ENCODE measurements at regions not wholly inside any gene's neighbourhood (a gene's known extent, or its start where the extent isn't known, plus 50 kb on each side); places are given as distances from the start of the nearest gene placed in this dataset.
"Not testable (repeated sequence)": the region's sequence is repeated elsewhere in the genome, so short reads cannot be mapped to it uniquely, and the experiment has no call there.

- intact Hi-C loops (cut with DNase I), result no loop called here
- 80 to 85% (median 83%) methylated on average over 4 of the region's 4 CpGs for WGBS, 3 donors
- H3K27me3 ChIP-seq, result no peaks in the 10 kb centered on the region
- no peak overlapping the region for H3K4me3 ChIP-seq
- H3K27ac ChIP-seq, result no peak overlapping the region
- no peaks in the 10 kb centered on the region for H3K36me3 ChIP-seq
- no peak for TF ChIP-seq EP300 (IDR thresholded peaks at IDR 0.05)
- H3K9me3 ChIP-seq, result no peaks in the 10 kb centered on the region
- DNase-seq, result no peak
- H3K4me1 ChIP-seq (ENCODE audit: insufficient read depth), result peaks cover 2% of the 10 kb centered on the region
These were observed 280.6 kb upstream of the PIK3R1 start for GRCh38 chr5:67934976-67935375.

GRCh38 chr5:67925511-67925910 lies 290.0 kb upstream of the PIK3R1 start:
- intact Hi-C loops (cut with DNase I), result no loop called here
- Histone ChIP-seq H3K9me3 (no peaks in the 10 kb centered on the region), H3K27ac (no peak overlapping the region), H3K4me1 (ENCODE audit: insufficient read depth) (no peaks in the 10 kb centered on the region), H3K4me3 (no peak overlapping the region), H3K36me3 (no peaks in the 10 kb centered on the region), H3K27me3 (no peaks in the 10 kb centered on the region)
- DNase-seq, result no peak
- TF ChIP-seq POLR2A (IDR thresholded peaks at IDR 0.05), result no peak
- no peak for TF ChIP-seq CTCF (IDR thresholded peaks at IDR 0.05)
- no peak for TF ChIP-seq EP300 (IDR thresholded peaks at IDR 0.05)
- WGBS, 3 donors, result 72 to 90% (median 83%) methylated on average over 5 of the region's 5 CpGs

- H3K27me3 ChIP-seq, result no peaks in the 10 kb centered on the region
- TF ChIP-seq CTCF (IDR thresholded peaks at IDR 0.05) (no peak), EP300 (IDR thresholded peaks at IDR 0.05) (no peak), POLR2A (IDR thresholded peaks at IDR 0.05) (no peak)
- H3K9me3 ChIP-seq, result no peaks in the 10 kb centered on the region
- no peaks in the 10 kb centered on the region for H3K4me1 ChIP-seq (ENCODE audit: insufficient read depth)
- intact Hi-C loops (cut with DNase I), result no loop called here
- no peak for DNase-seq
- H3K27ac ChIP-seq, result no peak overlapping the region
- no peak overlapping the region for H3K4me3 ChIP-seq
- WGBS, 3 donors, result 88 to 94% (median 92%) methylated on average over 8 of the region's 8 CpGs
- H3K36me3 ChIP-seq, result no peaks in the 10 kb centered on the region
These were observed 294.5 kb upstream of the PIK3R1 start for GRCh38 chr5:67921004-67921601.

- H3K27ac ChIP-seq; DNase-seq; H3K9me3 ChIP-seq; H3K36me3 ChIP-seq; H3K4me3 ChIP-seq; H3K27me3 ChIP-seq; H3K4me1 ChIP-seq (ENCODE audit: insufficient read depth); intact Hi-C loops (cut with DNase I): not testable (repeated sequence)
These were observed 296.0 kb upstream of the PIK3R1 start for GRCh38 chr5:67919532-67919931.

GRCh38 chr5:67917561-67917960 lies 298.0 kb upstream of the PIK3R1 start:
- Histone ChIP-seq H3K9me3 (no peaks in the 10 kb centered on the region), H3K36me3 (no peaks in the 10 kb centered on the region), H3K4me1 (ENCODE audit: insufficient read depth) (no peaks in the 10 kb centered on the region), H3K4me3 (no peak overlapping the region), H3K27me3 (no peaks in the 10 kb centered on the region), H3K27ac (no peak overlapping the region)
- TF ChIP-seq EP300 (IDR thresholded peaks at IDR 0.05) (no peak), POLR2A (IDR thresholded peaks at IDR 0.05) (no peak), CTCF (IDR thresholded peaks at IDR 0.05) (no peak)
- intact Hi-C loops (cut with DNase I), result no loop called here
- DNase-seq, result no peak
- 84 to 89% (median 86%) methylated on average over 4 of the region's 4 CpGs for WGBS, 3 donors
